ENCODE measurements at regions not wholly inside any gene's neighbourhood (a gene's known extent, or its start where the extent isn't known, plus 50 kb on each side); places are given as distances from the start of the nearest gene placed in this dataset.

DNA sequence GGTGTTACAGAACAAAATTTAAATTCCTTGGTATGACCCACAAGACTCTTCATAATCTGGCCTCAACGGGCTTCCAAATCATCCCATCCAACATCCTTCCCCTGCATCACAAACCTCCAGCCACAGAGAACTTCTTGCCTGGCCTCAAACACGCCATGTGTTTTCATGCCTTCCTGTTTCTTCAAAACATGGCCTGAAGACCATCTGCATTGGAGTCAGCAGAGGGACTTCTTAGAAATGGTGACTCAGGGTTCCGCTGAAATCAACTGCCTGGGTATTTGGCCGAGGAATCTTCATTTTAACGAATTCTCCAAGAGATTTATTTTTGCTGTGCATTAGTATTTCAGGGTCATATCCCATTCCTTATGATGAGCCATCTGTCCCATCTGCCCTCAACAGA is 138.1 kb upstream of the RAP2B start (continued):
- TF ChIP-seq SP1 (CRISPR knock-in tag; conservative IDR thresholded peaks at IDR 0.05), result no peak
- no peak for TF ChIP-seq ATF1 (CRISPR knock-in tag; IDR thresholded peaks at IDR 0.05)
- TF ChIP-seq ZNF671 (CRISPR knock-in tag; IDR thresholded peaks at IDR 0.05), result no peak
- TF ChIP-seq, protein P1, sequence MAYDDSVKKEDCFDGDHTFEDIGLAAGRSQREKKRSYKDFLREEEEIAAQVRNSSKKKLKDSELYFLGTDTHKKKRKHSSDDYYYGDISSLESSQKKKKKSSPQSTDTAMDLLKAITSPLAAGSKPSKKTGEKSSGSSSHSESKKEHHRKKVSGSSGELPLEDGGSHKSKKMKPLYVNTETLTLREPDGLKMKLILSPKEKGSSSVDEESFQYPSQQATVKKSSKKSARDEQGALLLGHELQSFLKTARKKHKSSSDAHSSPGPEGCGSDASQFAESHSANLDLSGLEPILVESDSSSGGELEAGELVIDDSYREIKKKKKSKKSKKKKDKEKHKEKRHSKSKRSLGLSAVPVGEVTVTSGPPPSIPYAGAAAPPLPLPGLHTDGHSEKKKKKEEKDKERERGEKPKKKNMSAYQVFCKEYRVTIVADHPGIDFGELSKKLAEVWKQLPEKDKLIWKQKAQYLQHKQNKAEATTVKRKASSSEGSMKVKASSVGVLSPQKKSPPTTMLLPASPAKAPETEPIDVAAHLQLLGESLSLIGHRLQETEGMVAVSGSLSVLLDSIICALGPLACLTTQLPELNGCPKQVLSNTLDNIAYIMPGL (CRISPR knock-in tag; IDR thresholded peaks at IDR 0.05), result no peak
- TF ChIP-seq ZNF232 (CRISPR knock-in tag; IDR thresholded peaks at IDR 0.05), result no peak
- TF ChIP-seq, protein P2, sequence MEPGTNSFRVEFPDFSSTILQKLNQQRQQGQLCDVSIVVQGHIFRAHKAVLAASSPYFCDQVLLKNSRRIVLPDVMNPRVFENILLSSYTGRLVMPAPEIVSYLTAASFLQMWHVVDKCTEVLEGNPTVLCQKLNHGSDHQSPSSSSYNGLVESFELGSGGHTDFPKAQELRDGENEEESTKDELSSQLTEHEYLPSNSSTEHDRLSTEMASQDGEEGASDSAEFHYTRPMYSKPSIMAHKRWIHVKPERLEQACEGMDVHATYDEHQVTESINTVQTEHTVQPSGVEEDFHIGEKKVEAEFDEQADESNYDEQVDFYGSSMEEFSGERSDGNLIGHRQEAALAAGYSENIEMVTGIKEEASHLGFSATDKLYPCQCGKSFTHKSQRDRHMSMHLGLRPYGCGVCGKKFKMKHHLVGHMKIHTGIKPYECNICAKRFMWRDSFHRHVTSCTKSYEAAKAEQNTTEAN (CRISPR knock-in tag; IDR thresholded peaks at IDR 0.05), result no peak

DNA sequence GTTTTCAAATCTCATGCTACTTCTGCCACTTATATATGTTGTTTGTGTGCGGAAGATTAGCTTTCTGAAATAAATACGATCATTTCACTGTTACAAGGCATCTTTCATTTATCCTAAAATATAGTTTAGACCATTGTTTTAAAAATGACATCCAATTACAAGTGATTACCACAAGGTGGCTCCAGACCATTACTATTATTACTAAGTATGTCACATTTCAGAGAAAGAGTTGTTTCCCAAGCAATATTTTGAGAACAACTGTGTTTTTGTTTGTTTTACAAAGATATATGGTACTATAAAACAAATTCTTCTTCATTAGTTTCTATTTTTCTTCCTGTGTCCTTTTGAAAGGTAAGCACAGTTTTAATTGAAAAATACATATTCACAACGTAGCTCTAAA is 136.0 kb upstream of the RAP2B start:
- ChIA-PET CTCF (no interaction called here), POLR2A (no interaction called here)
- H3K9me3 Mint-ChIP-seq, result peaks cover 8% of the 10 kb centered on the region; the same call in 1 of the 2 replicates
- no peaks in the 10 kb centered on the region for H3K4me1 Mint-ChIP-seq
- ATAC-seq (no peak), DNase-seq (ENCODE audit: low spot score) (no peak)
- H3K36me3 Mint-ChIP-seq, result no peaks in the 10 kb centered on the region
- no peak overlapping the region for H3K27ac Mint-ChIP-seq
- no peak overlapping the region for H3K4me3 Mint-ChIP-seq
- TF ChIP-seq, protein P3, sequence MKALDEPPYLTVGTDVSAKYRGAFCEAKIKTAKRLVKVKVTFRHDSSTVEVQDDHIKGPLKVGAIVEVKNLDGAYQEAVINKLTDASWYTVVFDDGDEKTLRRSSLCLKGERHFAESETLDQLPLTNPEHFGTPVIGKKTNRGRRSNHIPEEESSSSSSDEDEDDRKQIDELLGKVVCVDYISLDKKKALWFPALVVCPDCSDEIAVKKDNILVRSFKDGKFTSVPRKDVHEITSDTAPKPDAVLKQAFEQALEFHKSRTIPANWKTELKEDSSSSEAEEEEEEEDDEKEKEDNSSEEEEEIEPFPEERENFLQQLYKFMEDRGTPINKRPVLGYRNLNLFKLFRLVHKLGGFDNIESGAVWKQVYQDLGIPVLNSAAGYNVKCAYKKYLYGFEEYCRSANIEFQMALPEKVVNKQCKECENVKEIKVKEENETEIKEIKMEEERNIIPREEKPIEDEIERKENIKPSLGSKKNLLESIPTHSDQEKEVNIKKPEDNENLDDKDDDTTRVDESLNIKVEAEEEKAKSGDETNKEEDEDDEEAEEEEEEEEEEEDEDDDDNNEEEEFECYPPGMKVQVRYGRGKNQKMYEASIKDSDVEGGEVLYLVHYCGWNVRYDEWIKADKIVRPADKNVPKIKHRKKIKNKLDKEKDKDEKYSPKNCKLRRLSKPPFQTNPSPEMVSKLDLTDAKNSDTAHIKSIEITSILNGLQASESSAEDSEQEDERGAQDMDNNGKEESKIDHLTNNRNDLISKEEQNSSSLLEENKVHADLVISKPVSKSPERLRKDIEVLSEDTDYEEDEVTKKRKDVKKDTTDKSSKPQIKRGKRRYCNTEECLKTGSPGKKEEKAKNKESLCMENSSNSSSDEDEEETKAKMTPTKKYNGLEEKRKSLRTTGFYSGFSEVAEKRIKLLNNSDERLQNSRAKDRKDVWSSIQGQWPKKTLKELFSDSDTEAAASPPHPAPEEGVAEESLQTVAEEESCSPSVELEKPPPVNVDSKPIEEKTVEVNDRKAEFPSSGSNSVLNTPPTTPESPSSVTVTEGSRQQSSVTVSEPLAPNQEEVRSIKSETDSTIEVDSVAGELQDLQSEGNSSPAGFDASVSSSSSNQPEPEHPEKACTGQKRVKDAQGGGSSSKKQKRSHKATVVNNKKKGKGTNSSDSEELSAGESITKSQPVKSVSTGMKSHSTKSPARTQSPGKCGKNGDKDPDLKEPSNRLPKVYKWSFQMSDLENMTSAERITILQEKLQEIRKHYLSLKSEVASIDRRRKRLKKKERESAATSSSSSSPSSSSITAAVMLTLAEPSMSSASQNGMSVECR (CRISPR knock-in tag; IDR thresholded peaks at IDR 0.05; ENCODE audit: borderline replicate concordance), result no peak
- TF ChIP-seq ESRRA (CRISPR knock-in tag; IDR thresholded peaks at IDR 0.05; ENCODE audit: borderline replicate concordance), result no peak
- TF ChIP-seq, protein P4, sequence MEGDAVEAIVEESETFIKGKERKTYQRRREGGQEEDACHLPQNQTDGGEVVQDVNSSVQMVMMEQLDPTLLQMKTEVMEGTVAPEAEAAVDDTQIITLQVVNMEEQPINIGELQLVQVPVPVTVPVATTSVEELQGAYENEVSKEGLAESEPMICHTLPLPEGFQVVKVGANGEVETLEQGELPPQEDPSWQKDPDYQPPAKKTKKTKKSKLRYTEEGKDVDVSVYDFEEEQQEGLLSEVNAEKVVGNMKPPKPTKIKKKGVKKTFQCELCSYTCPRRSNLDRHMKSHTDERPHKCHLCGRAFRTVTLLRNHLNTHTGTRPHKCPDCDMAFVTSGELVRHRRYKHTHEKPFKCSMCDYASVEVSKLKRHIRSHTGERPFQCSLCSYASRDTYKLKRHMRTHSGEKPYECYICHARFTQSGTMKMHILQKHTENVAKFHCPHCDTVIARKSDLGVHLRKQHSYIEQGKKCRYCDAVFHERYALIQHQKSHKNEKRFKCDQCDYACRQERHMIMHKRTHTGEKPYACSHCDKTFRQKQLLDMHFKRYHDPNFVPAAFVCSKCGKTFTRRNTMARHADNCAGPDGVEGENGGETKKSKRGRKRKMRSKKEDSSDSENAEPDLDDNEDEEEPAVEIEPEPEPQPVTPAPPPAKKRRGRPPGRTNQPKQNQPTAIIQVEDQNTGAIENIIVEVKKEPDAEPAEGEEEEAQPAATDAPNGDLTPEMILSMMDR (IDR thresholded peaks at IDR 0.05), result peak; percentile 34
- no peaks in the 10 kb centered on the region for H3K27me3 Mint-ChIP-seq (ENCODE audit: low read depth)

DNA sequence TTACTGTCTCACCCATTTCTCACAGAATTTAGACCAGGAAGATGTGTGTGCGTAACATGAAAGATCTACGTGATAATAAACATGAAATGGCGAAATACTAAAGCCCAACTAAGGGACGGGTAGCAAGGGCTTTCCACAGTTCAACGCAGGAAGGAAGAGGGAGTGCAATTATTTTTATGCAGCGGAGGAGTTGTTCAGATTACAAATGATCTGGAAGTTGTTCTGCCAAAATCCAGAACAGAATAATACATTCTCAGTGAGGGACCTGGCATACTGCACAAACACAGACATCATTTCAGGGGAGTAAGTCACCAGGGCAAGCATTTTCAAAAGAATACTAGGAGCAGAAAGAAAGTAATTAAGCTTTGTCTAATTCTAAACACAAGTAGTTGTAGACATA is 133.6 kb upstream of the RAP2B start:
- Mint-ChIP-seq H3K27ac (no peak overlapping the region), H3K4me1 (no peaks in the 10 kb centered on the region), H3K27me3 (ENCODE audit: low read depth) (no peaks in the 10 kb centered on the region), H3K9me3 (no peaks in the 10 kb centered on the region), H3K4me3 (no peak overlapping the region), H3K36me3 (no peaks in the 10 kb centered on the region)
- ChIA-PET CTCF (no interaction called here), POLR2A (no interaction called here)
- ATAC-seq, result no peak
- TF ChIP-seq, protein P5, sequence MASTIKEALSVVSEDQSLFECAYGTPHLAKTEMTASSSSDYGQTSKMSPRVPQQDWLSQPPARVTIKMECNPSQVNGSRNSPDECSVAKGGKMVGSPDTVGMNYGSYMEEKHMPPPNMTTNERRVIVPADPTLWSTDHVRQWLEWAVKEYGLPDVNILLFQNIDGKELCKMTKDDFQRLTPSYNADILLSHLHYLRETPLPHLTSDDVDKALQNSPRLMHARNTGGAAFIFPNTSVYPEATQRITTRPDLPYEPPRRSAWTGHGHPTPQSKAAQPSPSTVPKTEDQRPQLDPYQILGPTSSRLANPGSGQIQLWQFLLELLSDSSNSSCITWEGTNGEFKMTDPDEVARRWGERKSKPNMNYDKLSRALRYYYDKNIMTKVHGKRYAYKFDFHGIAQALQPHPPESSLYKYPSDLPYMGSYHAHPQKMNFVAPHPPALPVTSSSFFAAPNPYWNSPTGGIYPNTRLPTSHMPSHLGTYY (CRISPR knock-in tag; IDR thresholded peaks at IDR 0.05), result no peak
- DNase-seq (ENCODE audit: low spot score), result no peak

DNA sequence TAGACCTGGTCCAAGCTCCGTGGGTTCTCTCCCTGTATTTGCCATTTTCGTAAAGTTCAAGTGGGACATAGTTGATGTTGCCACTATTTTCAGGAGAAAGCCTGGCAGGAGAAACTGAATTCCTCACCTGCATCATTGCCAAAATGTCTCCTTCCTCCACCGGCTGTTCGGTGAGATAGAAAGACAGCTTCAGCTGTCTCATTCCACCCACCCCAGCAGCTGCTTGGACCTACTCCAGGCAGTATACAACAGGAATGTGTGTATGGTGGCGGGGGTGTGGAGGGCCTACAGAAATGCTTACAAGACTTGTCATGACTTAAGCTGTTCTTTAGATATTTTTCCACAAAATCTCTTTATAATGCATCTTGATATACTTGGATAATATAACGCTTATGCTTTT is 132.7 kb upstream of the RAP2B start:
- Mint-ChIP-seq H3K27ac (no peak overlapping the region), H3K4me1 (no peaks in the 10 kb centered on the region), H3K9me3 (no peaks in the 10 kb centered on the region), H3K4me3 (no peak overlapping the region), H3K27me3 (ENCODE audit: low read depth) (no peaks in the 10 kb centered on the region), H3K36me3 (no peaks in the 10 kb centered on the region)
- POLR2A ChIA-PET, result no interaction called here
- CTCF ChIA-PET, result no interaction called here
- DNase-seq (ENCODE audit: low spot score) (no peak), ATAC-seq (no peak)
- TF ChIP-seq, protein P6, sequence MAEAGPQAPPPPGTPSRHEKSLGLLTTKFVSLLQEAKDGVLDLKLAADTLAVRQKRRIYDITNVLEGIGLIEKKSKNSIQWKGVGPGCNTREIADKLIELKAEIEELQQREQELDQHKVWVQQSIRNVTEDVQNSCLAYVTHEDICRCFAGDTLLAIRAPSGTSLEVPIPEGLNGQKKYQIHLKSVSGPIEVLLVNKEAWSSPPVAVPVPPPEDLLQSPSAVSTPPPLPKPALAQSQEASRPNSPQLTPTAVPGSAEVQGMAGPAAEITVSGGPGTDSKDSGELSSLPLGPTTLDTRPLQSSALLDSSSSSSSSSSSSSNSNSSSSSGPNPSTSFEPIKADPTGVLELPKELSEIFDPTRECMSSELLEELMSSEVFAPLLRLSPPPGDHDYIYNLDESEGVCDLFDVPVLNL (CRISPR knock-in tag; IDR thresholded peaks at IDR 0.05; ENCODE audit: borderline replicate concordance, low read depth), result no peak
- TF ChIP-seq, protein P7, sequence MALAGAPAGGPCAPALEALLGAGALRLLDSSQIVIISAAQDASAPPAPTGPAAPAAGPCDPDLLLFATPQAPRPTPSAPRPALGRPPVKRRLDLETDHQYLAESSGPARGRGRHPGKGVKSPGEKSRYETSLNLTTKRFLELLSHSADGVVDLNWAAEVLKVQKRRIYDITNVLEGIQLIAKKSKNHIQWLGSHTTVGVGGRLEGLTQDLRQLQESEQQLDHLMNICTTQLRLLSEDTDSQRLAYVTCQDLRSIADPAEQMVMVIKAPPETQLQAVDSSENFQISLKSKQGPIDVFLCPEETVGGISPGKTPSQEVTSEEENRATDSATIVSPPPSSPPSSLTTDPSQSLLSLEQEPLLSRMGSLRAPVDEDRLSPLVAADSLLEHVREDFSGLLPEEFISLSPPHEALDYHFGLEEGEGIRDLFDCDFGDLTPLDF (CRISPR knock-in tag; IDR thresholded peaks at IDR 0.05), result no peak
- TF ChIP-seq FOXJ3 (CRISPR knock-in tag; IDR thresholded peaks at IDR 0.05; ENCODE audit: borderline replicate concordance), result no peak
- no peak for TF ChIP-seq ZNF121 (CRISPR knock-in tag; IDR thresholded peaks at IDR 0.05)
- no peak for TF ChIP-seq SOX15 (CRISPR knock-in tag; IDR thresholded peaks at IDR 0.05)
- TF ChIP-seq, protein P8, sequence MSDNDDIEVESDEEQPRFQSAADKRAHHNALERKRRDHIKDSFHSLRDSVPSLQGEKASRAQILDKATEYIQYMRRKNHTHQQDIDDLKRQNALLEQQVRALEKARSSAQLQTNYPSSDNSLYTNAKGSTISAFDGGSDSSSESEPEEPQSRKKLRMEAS (CRISPR knock-in tag; IDR thresholded peaks at IDR 0.05), result no peak
- no peak for TF ChIP-seq JAZF1 (CRISPR knock-in tag; IDR thresholded peaks at IDR 0.05)
- no peak for TF ChIP-seq GTF2I (CRISPR knock-in tag; conservative IDR thresholded peaks at IDR 0.05)

Measured in WTC11 (cell line).